C1 segment of cervical spinal cord (tissue), 14 donors: ENCODE measurements at regions not wholly inside any gene's neighbourhood (a gene's known extent, or its start where the extent isn't known, plus 50 kb on each side); places are given as distances from the start of the nearest gene placed in this dataset.
"Not testable (repeated sequence)": the region's sequence is repeated elsewhere in the genome, so short reads cannot be mapped to it uniquely, and the experiment has no call there.

ENCODE experiments used
- DNase-seq, 14 donors: peaks; one replicate each; lab custom pipeline; 2025; lab: John Stamatoyannopoulos, UW

GRCh38 chr5:96320797-96321196 lies 112.3 kb downstream of the PCSK1 start:
- no peak for DNase-seq

GRCh38 chr5:96319981-96320739 lies 112.9 kb downstream of the PCSK1 start:
- not testable (repeated sequence) for DNase-seq

GRCh38 chr5:96318569-96319110 lies 114.4 kb downstream of the PCSK1 start:
- DNase-seq, result no peak

- no peak for DNase-seq
Observed at GRCh38 chr5:96317945-96318344, 115.1 kb downstream of the PCSK1 start.

- DNase-seq, result no peak
Observed at GRCh38 chr5:96316487-96316886, 116.6 kb downstream of the PCSK1 start.

- no peak for DNase-seq
Observed at GRCh38 chr5:96316017-96316416, 117.0 kb downstream of the PCSK1 start.

GRCh38 chr5:96315431-96315830 lies 117.6 kb downstream of the PCSK1 start:
- no peak for DNase-seq

GRCh38 chr5:96312383-96312782 lies 120.7 kb downstream of the PCSK1 start:
- no peak for DNase-seq

- not testable (repeated sequence) for DNase-seq
Observed at GRCh38 chr5:96307047-96307446, 126.0 kb downstream of the PCSK1 start.

- no peak for DNase-seq
Observed at GRCh38 chr5:96302174-96302738, 130.8 kb downstream of the PCSK1 start.

GRCh38 chr5:96300976-96301375 lies 132.1 kb downstream of the PCSK1 start:
- no peak for DNase-seq

GRCh38 chr5:96297867-96298266 lies 135.2 kb downstream of the PCSK1 start:
- DNase-seq, result no peak

GRCh38 chr5:96297290-96297689 lies 135.8 kb downstream of the PCSK1 start:
- peak in 1 of 14 donors; percentile 11 for DNase-seq

- no peak for DNase-seq
Observed at GRCh38 chr5:96294884-96295202, 138.2 kb downstream of the PCSK1 start.

GRCh38 chr5:96293966-96294883 lies 138.8 kb downstream of the PCSK1 start:
- no peak for DNase-seq

- DNase-seq, result no peak
Observed at GRCh38 chr5:96292582-96293247, 140.3 kb downstream of the PCSK1 start.

- not testable (repeated sequence) for DNase-seq
Observed at GRCh38 chr5:96289287-96289686, 143.8 kb downstream of the PCSK1 start.

GRCh38 chr5:96288845-96289185 lies 144.2 kb downstream of the PCSK1 start:
- no peak for DNase-seq

- no peak for DNase-seq
Observed at GRCh38 chr5:96288166-96288844, 144.7 kb downstream of the PCSK1 start.

GRCh38 chr5:96287136-96287535 lies 145.9 kb downstream of the PCSK1 start:
- DNase-seq, result no peak

GRCh38 chr5:96285823-96286222 lies 147.2 kb downstream of the PCSK1 start:
- DNase-seq, result no peak
